Stimulated activated CD4-positive, alpha-beta T cell treated with anti-CD3 and anti-CD28 coated beads, Interleukin-12 subunit alpha, Interleukin-12 subunit beta, amount 100 ng/mL, for 4 hours (primary cell): ENCODE measurements at regions not wholly inside any gene's neighbourhood (a gene's known extent, or its start where the extent isn't known, plus 50 kb on each side); places are given as distances from the start of the nearest gene placed in this dataset.
"Not testable (repeated sequence)": the region's sequence is repeated elsewhere in the genome, so short reads cannot be mapped to it uniquely, and the experiment has no call there.

ENCODE experiments used
- DNase-seq: peaks from one replicate; pipeline ENCODE4 v3.0.0-alpha.2; 2020

DNA sequence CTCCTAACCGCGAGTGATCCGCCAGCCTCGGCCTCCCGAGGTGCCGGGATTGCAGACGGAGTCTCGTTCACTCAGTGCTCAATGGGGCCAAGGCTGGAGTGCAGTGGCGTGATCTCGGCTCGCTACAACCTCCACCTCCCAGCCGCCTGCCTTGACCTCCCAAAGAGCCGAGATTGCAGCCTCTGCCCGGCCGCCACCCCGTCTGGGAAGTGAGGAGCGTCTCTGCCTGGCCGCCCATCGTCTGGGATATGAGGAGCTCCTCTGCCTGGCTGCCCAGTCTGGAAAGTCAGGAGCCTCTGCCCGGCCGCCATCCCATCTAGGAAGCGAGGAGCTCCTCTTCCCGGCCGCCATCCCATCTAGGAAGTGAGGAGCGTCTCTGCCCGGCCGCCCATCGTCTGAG is 58.8 kb upstream of the ANKRD30BL start:
- not testable (repeated sequence) for DNase-seq

- not testable (repeated sequence) for DNase-seq
Measured at GRCh38 chr2:132221886-132222285, 60.1 kb upstream of the ANKRD30BL start.

DNA sequence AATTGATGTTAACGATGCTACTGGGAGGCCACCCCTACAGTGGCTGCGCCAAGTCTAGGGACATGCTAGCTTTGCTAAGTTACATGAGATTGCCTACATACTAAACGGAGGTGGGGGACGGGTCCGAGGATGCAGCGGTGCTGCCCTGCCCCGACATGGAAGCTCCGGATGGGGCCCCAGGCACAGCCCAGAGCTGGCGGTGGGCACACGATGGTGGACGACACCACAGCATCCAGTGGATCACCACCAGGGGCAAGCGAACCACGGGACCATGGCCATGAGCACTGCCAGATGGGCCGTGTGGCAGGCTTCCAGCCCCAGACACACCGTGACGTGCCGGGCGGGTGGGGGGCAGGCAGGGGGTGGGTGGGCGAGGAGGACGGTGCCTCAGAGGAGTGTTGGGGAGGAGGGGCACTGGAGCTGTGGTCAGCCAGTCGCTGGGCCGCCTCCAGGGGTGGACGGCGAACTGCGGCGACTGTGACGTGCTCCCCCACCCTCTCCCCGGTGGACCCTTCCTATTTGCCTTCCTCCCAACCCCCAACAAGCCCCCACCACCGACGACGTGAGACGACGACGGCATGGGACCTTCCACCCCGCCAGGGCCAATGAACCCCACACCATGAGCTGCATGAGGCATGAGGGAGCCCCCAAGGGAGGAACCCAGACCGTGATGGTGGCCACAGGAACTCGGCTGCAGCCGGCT is 90.6 kb upstream of the ANKRD30BL start:
- no peak for DNase-seq

DNA sequence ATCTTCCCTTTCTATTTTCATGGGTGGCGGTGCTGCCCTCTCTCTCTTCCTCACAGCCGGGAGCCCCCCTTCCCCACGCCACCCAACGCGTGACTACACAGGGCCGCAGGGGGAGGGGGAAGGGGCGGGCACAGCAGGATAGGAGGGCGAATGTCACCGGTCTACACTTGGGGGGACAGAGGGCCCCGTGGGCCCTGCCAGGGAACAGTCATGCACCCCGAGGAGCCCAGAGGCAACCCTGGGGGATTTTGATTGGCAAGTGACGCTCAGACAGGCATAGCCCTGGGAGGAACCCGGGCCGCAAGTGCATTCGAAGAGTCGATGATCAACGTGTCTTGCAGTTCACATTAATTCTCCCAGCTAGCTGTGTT is 91.1 kb upstream of the ANKRD30BL start:
- DNase-seq = no peak

- DNase-seq = no peak
Measured at GRCh38 chr2:132253496-132254305, 91.9 kb upstream of the ANKRD30BL start.

GRCh38 chr2:132254306-132254919 is 92.7 kb upstream of the ANKRD30BL start:
- DNase-seq = not testable (repeated sequence)

DNA sequence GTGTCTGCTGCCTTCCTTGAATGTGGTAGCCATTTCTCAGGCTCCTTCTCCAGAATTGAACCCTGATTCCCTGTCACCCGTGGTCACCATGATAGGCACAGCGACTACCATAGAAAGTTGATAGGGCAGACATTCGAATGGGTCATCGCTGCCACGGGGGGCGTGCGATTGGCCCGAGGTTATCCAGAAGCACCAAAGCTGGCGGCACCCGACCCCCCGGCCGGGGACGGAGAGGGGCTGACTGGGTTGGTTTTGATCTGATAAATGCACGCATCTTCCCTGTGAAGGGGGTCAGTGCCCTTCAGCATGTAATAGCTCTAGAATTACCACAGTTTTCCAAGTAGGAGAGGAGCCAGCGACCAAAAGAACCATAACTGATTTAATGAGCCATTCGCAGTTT is 94.0 kb upstream of the ANKRD30BL start:
- DNase-seq = no peak

- no peak for DNase-seq
Measured at GRCh38 chr2:132256251-132256902, 94.6 kb upstream of the ANKRD30BL start.

DNA sequence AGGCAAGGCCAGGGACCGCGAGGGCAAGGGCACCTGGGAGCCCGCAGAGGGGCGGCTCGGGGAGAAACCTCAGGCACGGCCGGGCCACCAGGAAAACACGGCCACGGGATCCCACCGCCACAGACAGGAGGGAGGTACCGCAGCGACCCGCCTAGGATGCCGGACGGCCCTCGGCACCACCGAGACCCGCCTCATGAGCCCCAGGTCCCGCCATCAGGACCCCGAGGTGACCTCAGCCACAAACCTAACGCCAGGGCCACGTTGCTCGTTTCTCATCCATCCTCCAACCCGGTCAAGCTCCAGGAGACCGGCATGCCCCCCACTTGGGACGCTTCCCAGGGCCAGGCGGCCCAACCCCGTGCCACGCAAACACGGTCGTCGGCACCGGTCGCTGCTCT is 95.2 kb upstream of the ANKRD30BL start:
- not testable (repeated sequence) for DNase-seq

GRCh38 chr2:132257301-132258171 is 95.8 kb upstream of the ANKRD30BL start:
- not testable (repeated sequence) for DNase-seq

GRCh38 chr2:132259276-132259675 is 97.5 kb upstream of the ANKRD30BL start:
- DNase-seq = not testable (repeated sequence)

- not testable (repeated sequence) for DNase-seq
Measured at GRCh38 chr2:132265595-132265994, 103.8 kb upstream of the ANKRD30BL start.

DNA sequence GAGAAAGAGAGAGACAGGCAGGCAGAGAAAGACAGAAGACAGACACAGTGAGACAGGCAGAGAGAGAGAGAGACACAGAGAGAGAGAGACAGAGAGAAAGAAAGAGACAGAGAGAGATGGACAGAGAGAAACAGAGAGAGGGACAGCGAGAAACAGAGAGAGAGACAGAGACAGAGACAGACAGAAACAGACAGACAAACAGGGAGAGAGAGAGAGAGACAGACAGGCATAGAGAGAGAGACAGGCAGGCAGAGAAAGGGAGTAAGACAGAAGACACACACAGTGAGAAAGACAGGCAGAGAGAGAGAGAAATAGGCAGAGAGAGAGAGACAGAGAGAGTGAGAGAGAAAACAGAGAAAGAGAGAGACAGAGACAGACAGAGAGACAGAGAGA is 105.3 kb upstream of the ANKRD30BL start:
- no peak for DNase-seq

- not testable (repeated sequence) for DNase-seq
Measured at GRCh38 chr2:132267498-132268283, 105.9 kb upstream of the ANKRD30BL start.

DNA sequence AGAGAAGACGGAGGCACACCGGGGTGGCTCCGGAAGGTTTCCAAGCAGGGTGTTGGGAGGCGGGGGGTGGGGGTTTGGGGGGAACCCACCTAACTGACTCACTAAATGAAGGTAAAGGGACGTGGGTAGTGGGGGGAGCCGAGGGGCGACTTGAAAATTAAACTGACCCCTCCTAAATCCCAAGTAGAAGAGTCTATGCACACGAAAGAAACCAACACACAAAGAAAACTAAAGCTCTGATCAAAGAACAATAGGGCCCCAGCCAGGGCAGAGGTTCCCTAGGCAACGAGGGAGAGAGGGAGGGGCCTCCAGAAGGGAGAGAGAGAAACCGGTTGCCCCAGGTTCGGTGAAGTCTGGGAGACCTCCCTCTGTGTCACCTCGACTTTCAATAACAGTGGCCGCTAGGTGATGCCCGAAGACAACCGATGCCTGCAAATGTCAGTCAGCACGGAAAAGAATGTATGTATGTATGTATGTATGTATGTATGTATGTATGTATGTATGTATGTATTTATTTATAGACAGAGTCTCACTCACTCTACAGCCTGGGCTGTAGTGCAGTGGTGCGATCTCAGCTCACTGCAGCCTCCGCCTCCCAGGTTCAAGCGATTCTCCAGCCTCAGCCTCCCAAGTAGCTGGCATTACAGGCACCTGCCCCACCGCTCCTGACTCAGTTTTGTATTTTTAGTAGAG is 106.7 kb upstream of the ANKRD30BL start:
- DNase-seq = peak; percentile 15

DNA sequence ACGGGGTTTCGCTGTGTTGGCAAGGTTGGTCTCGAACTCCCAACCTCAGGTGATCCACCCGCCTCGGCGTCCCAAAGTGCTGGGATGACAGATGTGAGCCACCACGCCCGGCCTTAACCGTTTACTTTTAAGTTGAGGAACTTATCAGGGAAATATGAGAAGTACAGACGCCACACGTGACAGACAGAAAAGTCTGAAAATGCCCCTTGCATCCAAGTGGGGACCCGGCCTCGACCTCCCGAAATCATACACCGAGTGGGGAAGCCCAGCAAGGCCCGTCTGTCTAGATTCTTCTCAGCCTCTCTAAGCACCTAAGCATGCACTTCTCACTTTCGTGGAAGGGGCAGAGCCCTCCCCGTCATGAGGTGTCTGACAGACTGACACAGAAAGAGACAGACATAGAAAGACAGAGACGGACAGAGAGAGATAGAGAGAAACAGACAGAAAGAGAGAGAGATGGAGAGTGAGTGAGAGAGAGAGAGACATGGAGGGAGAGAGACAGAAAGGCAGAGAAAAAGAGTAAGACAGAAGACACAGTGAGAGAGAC is 107.3 kb upstream of the ANKRD30BL start:
- DNase-seq = no peak

DNA sequence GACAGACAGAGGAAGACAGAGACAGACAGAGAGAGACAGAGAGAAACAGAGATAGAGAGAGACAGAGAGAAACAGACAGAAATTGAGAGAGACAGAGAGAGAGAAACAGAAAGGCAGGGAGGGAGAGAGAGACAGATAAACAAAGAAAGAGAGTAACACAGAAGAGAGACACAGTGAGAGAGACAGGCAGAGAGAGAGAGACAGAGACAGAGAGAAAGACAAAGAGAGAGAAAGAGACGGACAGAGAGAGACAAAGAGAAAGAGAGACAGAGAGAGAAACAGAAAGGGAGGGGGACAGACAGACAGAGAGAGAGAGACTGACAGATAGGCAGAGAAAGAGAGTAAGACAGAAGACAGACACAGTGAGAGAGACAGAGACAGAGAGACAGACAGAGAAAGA is 108.5 kb upstream of the ANKRD30BL start:
- DNase-seq = no peak

DNA sequence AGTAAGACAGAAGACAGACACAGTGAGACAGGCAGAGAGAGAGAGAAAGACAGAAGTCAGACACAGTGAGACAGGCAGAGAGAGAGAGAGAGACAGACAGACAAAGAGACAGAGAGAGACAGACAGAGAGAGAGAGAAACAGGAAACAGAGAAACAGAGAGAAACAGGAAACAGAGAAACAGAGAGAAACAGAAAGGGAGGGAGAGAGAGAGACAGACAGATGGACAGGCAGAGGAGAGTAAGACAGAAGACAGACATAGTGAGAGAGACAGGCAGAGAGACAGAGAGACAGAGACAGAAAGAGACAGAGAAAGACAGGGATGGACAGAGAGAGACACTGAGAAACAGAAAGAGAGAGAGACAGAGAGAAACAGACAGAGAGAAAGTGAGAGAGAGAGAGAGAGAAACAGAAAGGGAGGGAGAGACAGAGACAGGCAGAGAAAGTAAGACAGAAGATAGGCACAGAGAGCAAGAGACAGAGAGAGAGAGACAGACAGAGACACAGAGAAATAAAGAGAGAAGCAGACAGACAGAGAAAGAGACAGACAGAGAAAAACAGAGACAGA is 109.3 kb upstream of the ANKRD30BL start:
- no peak for DNase-seq

- not testable (repeated sequence) for DNase-seq
Measured at GRCh38 chr2:132271794-132272193, 110.0 kb upstream of the ANKRD30BL start.

DNA sequence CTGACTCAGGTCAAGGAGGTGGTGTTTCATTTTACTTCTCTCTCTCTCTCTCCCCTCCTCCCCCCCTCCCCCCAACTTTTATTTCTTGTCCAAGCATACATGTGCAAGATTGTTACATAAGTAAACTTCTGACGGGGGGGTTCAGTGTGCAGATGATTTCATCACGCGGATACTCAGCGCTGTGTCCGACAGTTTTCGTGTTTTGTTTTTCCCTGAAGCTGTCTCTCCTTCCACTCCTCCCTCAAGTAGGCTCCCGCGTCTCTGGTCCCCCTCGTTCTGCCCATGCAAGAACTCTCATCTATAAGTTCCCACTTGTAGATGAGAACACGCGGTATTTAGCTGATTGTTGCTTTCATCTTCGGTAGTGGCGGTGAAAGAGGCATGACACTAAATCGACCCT is 111.0 kb upstream of the ANKRD30BL start:
- DNase-seq = no peak
